Activated naive CD8-positive, alpha-beta T cell treated with anti-CD3 and anti-CD28 coated beads, Interleukin-2, amount 50 U/mL, for 24 hours (primary cell): ENCODE measurements at regions not wholly inside any gene's neighbourhood (a gene's known extent, or its start where the extent isn't known, plus 50 kb on each side); places are given as distances from the start of the nearest gene placed in this dataset.

Experiments
- ATAC-seq: fragments of 150-1000 bp; cut with Tn5 transposase; one replicate; pipeline ENCODE4 v1.10.0; 2021
- DNase-seq: peaks from one replicate; pipeline ENCODE4 v3.0.0; 2021
- H3K27ac Mint-ChIP-seq: one replicate; pipeline ENCODE4 v1.8.0; 2021; ENCODE audit warnings: mild to moderate bottlenecking, mixed read lengths
- H3K27me3 Mint-ChIP-seq: one replicate; pipeline ENCODE4 v1.8.0; 2021; ENCODE audit warnings: mixed read lengths
- H3K36me3 Mint-ChIP-seq: one replicate; pipeline ENCODE4 v1.8.0; 2021; ENCODE audit warnings: low read depth, mixed read lengths
- H3K4me1 Mint-ChIP-seq: one replicate; pipeline ENCODE4 v1.8.0; 2021; ENCODE audit warnings: mixed read lengths
- H3K4me3 Mint-ChIP-seq: one replicate; pipeline ENCODE4 v1.8.0; 2021; ENCODE audit warnings: mild to moderate bottlenecking, moderate library complexity, mixed read lengths
- H3K9me3 Mint-ChIP-seq: one replicate; pipeline ENCODE4 v1.8.0; 2021; ENCODE audit warnings: mixed read lengths

DNA sequence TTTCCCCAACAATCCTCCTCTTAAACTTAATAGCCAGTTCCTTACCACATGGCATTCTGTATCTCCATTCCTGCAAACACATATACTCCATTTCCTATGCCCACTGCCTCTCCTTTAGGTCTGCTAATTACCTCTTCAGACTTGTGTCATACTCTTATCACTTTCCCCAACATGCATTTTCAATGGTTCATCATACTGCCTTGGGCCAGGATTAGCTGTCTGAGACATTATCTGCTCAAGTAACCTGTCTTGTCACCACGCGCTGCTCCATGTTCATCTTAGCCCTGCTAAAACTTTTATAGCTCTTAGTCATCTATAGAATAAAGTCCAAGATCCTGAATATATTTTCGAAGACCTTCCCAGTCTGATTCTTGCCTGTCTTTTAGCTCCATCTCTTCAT is 224.1 kb upstream of the GK2 start:
- Mint-ChIP-seq H3K4me1 (no peaks in the 10 kb centered on the region), H3K27ac (no peak overlapping the region)
- no peak for ATAC-seq

GRCh38 chr4:79626611-79627010 is 218.6 kb upstream of the GK2 start:
- Mint-ChIP-seq H3K4me3 (no peak overlapping the region), H3K4me1 (peaks cover 6% of the 10 kb centered on the region), H3K27ac (no peak overlapping the region), H3K27me3 (peaks cover 3% of the 10 kb centered on the region), H3K36me3 (no peaks in the 10 kb centered on the region), H3K9me3 (no peaks in the 10 kb centered on the region)
- ATAC-seq (no peak), DNase-seq (no peak)

More for the DNA sequence above, 224.1 kb upstream of the GK2 start:
- Mint-ChIP-seq H3K4me3 (no peak overlapping the region), H3K9me3 (no peaks in the 10 kb centered on the region), H3K36me3 (no peaks in the 10 kb centered on the region), H3K27me3 (peaks cover 2% of the 10 kb centered on the region)
- no peak for DNase-seq

- no peaks in the 10 kb centered on the region for H3K36me3 Mint-ChIP-seq
- H3K27me3 Mint-ChIP-seq, result peaks cover 3% of the 10 kb centered on the region
- H3K9me3 Mint-ChIP-seq, result no peaks in the 10 kb centered on the region
- DNase-seq, result no peak
- H3K4me3 Mint-ChIP-seq, result no peak overlapping the region
- peaks cover 6% of the 10 kb centered on the region for H3K4me1 Mint-ChIP-seq
- H3K27ac Mint-ChIP-seq, result no peak overlapping the region
- no peak for ATAC-seq
These were observed 218.1 kb upstream of the GK2 start for GRCh38 chr4:79626101-79626500.

GRCh38 chr4:79625361-79625760 is 217.3 kb upstream of the GK2 start:
- no peak overlapping the region for H3K4me3 Mint-ChIP-seq
- H3K27ac Mint-ChIP-seq, result no peak overlapping the region
- no peaks in the 10 kb centered on the region for H3K36me3 Mint-ChIP-seq
- ATAC-seq (no peak), DNase-seq (no peak)
- peaks cover 6% of the 10 kb centered on the region for H3K4me1 Mint-ChIP-seq
- no peaks in the 10 kb centered on the region for H3K9me3 Mint-ChIP-seq
- H3K27me3 Mint-ChIP-seq, result peaks cover 3% of the 10 kb centered on the region

DNA sequence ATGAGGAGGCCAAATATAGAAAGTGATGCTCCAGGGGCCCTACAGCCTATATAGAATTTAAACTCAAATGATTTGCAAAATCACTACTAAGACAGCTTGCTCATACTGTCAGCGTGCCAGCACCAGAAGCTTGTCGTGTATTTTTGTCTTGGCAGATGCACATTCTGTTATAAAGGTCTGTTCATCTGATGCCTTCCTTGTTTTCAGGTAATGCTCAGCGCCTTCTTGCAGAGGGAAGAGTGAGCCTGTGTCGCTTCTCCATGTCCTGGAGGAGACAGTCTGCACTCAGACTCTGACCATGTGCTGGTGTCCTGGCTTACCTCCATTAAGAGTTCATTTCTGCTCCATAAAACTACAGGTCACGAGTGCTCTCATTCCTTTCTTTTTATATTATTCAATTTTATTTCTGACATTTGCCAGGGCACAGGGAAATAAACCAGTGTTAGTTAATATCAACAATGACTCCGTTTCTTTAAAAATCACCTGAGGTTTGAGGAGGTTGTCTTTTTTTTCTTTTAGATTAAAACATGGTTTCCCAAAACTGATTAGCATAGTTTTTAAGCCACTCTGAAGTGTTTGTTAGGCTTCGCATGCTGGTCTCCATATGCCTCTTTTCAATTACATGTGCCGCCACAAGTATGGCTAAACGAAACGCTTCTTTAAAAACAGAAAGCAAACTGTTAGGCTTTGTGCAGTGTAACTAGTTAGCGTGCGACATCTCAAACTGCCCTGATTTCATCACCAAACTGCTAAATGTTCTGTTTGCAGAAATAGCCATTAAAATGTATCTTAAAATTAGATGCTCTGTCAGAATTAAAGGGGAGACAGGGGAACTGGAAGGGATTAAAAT is 215.2 kb upstream of the GK2 start:
- Mint-ChIP-seq H3K27ac (no peak overlapping the region), H3K36me3 (no peaks in the 10 kb centered on the region), H3K9me3 (no peaks in the 10 kb centered on the region), H3K27me3 (peaks cover 3% of the 10 kb centered on the region), H3K4me1 (peaks cover 6% of the 10 kb centered on the region), H3K4me3 (no peak overlapping the region)
- ATAC-seq (no peak), DNase-seq (no peak)

- H3K27me3 Mint-ChIP-seq, result peaks cover 3% of the 10 kb centered on the region
- H3K36me3 Mint-ChIP-seq, result no peaks in the 10 kb centered on the region
- DNase-seq (no peak), ATAC-seq (no peak)
- no peaks in the 10 kb centered on the region for H3K9me3 Mint-ChIP-seq
- no peak overlapping the region for H3K4me3 Mint-ChIP-seq
- H3K4me1 Mint-ChIP-seq, result peaks cover 5% of the 10 kb centered on the region
- H3K27ac Mint-ChIP-seq, result no peak overlapping the region
These were observed 213.0 kb upstream of the GK2 start for GRCh38 chr4:79621061-79621460.

- peaks cover under 1% of the 10 kb centered on the region for H3K4me1 Mint-ChIP-seq
- no peak for DNase-seq
- H3K9me3 Mint-ChIP-seq, result no peaks in the 10 kb centered on the region
- H3K36me3 Mint-ChIP-seq, result no peaks in the 10 kb centered on the region
- H3K27ac Mint-ChIP-seq, result no peak overlapping the region
- ATAC-seq, result no peak
- H3K27me3 Mint-ChIP-seq, result peaks cover 1% of the 10 kb centered on the region
- no peak overlapping the region for H3K4me3 Mint-ChIP-seq
These were observed 212.6 kb upstream of the GK2 start for GRCh38 chr4:79620617-79621016.

DNA sequence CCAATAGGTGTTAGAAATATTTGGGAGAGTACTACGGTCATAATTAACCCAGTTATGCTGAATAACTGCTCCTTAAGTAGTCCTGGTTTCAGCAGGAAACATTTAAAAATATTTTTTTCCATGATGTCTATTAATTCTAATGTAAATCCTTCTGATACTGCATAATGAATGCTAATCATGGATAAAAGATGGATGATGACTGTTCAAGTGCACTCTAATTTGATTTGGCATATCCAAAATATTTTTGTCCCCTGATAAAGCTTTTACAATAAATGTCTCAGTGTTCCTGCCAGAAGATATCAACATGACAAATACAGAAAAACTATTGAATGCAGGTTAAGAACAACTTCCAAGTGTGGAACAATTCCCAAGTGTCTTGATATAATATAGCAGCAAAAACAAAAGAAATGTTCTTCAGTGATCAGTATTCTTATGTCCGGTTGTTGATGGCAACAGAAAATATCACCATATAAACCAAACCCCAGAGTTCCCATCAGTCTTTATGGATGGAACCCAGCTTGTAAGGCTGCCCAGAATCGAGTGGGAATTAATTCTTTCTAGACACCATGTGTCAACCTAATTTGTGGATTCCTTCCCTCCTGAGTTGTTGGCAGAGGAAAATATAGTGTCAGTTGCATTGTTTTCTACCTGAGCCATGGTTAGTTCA is 205.4 kb upstream of the GK2 start:
- Mint-ChIP-seq H3K27me3 (peaks cover 5% of the 10 kb centered on the region), H3K9me3 (no peaks in the 10 kb centered on the region), H3K27ac (no peak overlapping the region), H3K36me3 (no peaks in the 10 kb centered on the region), H3K4me1 (no peaks in the 10 kb centered on the region), H3K4me3 (no peak overlapping the region)
- ATAC-seq (no peak), DNase-seq (no peak)

DNA sequence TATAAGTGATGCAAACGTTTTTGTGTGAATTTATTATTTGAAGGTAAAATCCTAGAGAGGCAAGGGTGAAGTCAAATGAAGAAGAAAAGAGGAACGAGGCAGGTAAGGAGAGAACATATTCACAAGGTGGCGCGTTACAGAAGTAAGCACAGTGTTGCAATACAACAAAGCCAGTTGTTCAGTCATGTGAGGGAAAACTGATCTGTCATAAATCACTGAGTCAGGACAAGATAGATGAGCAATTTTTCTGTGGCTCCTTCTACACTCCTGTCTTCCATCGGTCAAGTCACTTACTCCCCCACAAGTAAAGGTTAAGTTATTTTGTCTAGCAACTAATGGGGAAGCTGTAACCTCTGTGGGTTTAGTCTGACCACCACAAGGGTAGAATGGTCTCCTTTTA is 203.0 kb upstream of the GK2 start:
- no peak for DNase-seq
- no peaks in the 10 kb centered on the region for H3K36me3 Mint-ChIP-seq
- no peak overlapping the region for H3K4me3 Mint-ChIP-seq
- no peaks in the 10 kb centered on the region for H3K4me1 Mint-ChIP-seq
- H3K9me3 Mint-ChIP-seq, result no peaks in the 10 kb centered on the region
- no peak for ATAC-seq
- H3K27me3 Mint-ChIP-seq, result peaks cover 5% of the 10 kb centered on the region
- H3K27ac Mint-ChIP-seq, result no peak overlapping the region

DNA sequence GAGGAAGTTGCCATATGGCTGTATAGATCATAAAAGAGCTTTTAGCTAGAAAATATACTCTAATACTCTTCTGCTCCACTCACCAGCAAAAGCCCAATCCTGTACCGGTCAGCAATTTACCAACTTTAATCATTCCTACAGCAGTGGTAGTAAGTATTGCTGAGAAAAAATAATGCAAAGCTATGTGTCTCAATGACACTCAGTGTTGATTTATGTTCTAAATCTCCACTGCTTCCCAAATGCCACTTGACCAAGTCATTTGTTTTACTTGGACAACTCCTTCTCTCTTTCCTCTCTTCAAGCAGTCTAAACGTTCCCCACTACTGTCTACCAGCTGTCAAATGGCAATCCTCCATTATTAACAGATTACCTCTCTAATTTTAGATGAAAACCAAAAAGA is 201.8 kb upstream of the GK2 start:
- no peak overlapping the region for H3K4me3 Mint-ChIP-seq
- ATAC-seq (no peak), DNase-seq (no peak)
- H3K9me3 Mint-ChIP-seq, result no peaks in the 10 kb centered on the region
- no peaks in the 10 kb centered on the region for H3K4me1 Mint-ChIP-seq
- H3K27me3 Mint-ChIP-seq, result peaks cover 5% of the 10 kb centered on the region
- H3K27ac Mint-ChIP-seq, result no peak overlapping the region
- no peaks in the 10 kb centered on the region for H3K36me3 Mint-ChIP-seq

DNA sequence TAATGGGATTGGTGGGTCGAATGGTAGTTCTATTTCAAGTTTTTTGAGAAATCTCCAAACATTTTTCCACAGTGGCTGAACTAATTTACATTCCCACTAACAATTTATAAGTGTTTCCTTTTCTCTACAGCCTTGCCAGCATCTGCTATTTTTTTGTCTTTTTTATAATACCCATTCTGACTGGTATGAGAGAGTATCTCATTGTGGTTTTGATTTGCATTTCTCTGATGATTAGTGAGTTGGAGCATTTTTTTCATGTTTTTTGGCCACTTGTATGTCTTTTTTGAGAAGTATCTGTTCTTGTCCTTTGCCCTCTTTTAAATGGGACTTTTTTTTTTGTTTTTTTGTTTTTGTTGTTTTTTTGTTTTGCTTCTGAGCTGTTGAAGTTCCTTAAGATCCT is 200.0 kb upstream of the GK2 start:
- Mint-ChIP-seq H3K4me3 (no peak overlapping the region), H3K4me1 (peaks cover 9% of the 10 kb centered on the region)

GRCh38 chr4:79604152-79604551 is 196.1 kb upstream of the GK2 start:
- DNase-seq (no peak), ATAC-seq (no peak)
- H3K36me3 Mint-ChIP-seq, result no peaks in the 10 kb centered on the region
- H3K27ac Mint-ChIP-seq, result no peak overlapping the region
- no peaks in the 10 kb centered on the region for H3K27me3 Mint-ChIP-seq
- peaks cover 9% of the 10 kb centered on the region for H3K4me1 Mint-ChIP-seq
- H3K4me3 Mint-ChIP-seq, result no peak overlapping the region
- H3K9me3 Mint-ChIP-seq, result peaks cover 8% of the 10 kb centered on the region

More for the DNA sequence above, 200.0 kb upstream of the GK2 start:
- no peak for DNase-seq
- H3K9me3 Mint-ChIP-seq, result no peaks in the 10 kb centered on the region
- H3K36me3 Mint-ChIP-seq, result no peaks in the 10 kb centered on the region
- H3K27ac Mint-ChIP-seq, result no peak overlapping the region
- ATAC-seq, result no peak
- peaks cover 3% of the 10 kb centered on the region for H3K27me3 Mint-ChIP-seq

DNA sequence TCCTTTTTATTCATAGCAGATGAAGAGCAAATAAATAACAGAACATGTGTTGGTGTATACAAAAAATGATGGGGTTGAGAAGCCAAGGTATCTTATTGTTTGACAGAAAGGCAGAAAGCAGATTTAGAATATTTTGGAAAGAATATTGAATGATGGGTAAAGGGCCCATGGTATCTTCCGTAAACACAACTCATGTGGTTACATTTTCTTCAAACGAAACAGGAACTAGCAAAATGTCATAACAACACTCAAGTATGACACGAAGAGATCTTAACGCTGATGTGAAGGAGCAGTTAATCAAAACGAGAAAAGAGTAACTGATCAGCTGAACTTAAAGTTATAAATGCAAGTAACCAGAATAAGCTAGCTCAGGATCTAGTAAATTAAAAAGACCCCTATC is 195.7 kb upstream of the GK2 start:
- Mint-ChIP-seq H3K9me3 (peaks cover 8% of the 10 kb centered on the region), H3K27ac (no peak overlapping the region), H3K4me3 (no peak overlapping the region), H3K27me3 (no peaks in the 10 kb centered on the region), H3K4me1 (peaks cover 9% of the 10 kb centered on the region), H3K36me3 (no peaks in the 10 kb centered on the region)
- DNase-seq (no peak), ATAC-seq (no peak)

GRCh38 chr4:79599691-79600090 is 191.7 kb upstream of the GK2 start:
- H3K4me1 Mint-ChIP-seq, result peaks cover 9% of the 10 kb centered on the region

DNA sequence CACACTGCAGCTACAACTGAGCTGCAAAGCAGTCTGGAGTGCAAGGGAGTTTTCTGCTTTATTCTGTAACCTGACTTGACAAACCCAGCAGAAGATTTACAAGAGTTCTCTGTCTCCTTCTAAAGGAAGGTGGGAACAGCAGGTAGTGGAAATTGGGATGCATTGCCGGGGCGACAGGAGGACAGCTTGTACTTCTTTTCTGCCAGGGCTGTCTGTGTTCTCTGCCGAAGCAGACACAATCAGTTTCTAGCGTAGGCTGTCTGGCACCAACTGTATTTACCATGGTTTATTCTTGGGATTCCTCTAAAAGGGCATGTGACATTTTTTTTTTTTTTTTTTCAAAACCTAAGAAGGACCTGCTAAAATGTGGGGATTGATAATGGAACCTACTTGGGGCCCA is 190.8 kb upstream of the GK2 start:
- H3K27ac Mint-ChIP-seq, result no peak overlapping the region
- peaks cover 5% of the 10 kb centered on the region for H3K4me1 Mint-ChIP-seq
- H3K4me3 Mint-ChIP-seq, result no peak overlapping the region
- ATAC-seq (no peak), DNase-seq (no peak)
- peaks cover 8% of the 10 kb centered on the region for H3K9me3 Mint-ChIP-seq
- no peaks in the 10 kb centered on the region for H3K36me3 Mint-ChIP-seq
- H3K27me3 Mint-ChIP-seq, result no peaks in the 10 kb centered on the region

More at GRCh38 chr4:79599691-79600090, 191.7 kb upstream of the GK2 start:
- no peaks in the 10 kb centered on the region for H3K27me3 Mint-ChIP-seq
- no peak for ATAC-seq
- no peaks in the 10 kb centered on the region for H3K36me3 Mint-ChIP-seq
- H3K27ac Mint-ChIP-seq, result no peak overlapping the region
- no peak for DNase-seq
- peaks cover 8% of the 10 kb centered on the region for H3K9me3 Mint-ChIP-seq
- H3K4me3 Mint-ChIP-seq, result no peak overlapping the region
